WTC11 (cell line): ENCODE measurements at regions not wholly inside any gene's neighbourhood (a gene's known extent, or its start where the extent isn't known, plus 50 kb on each side); places are given as distances from the start of the nearest gene placed in this dataset.

Experiments
- ATAC-seq: fragments of 200-7000 bp; cut with Tn5 transposase; 2 replicates; pipeline ENCODE4 v1.10.0; 2021; ENCODE audit warnings: mild to moderate bottlenecking, moderate library complexity
- CTCF ChIA-PET: fragments of 300-600 bp; sonication (Branson Sonifier 250); formaldehyde crosslinking; loops from one replicate; lab custom pipeline; 2021; ENCODE audit warnings: antibody characterized with exemption; lab: Charles Lee
- POLR2A ChIA-PET: fragments of 350-600 bp; sonication (Branson Sonifier 250); formaldehyde crosslinking; loops from one replicate; lab custom pipeline; 2021; ENCODE audit warnings: antibody characterized with exemption; lab: Charles Lee
- DNase-seq: peaks from one replicate; pipeline ENCODE4 v3.0.0; 2021; ENCODE audit warnings: low spot score
- H3K27ac Mint-ChIP-seq: 2 replicates; pipeline ENCODE4 v1.8.0; 2021; ENCODE audit warnings: mixed read lengths
- H3K27me3 Mint-ChIP-seq: 2 replicates; pipeline ENCODE4 v1.8.0; 2021; ENCODE audit warnings: low read depth, mild to moderate bottlenecking, moderate library complexity, mixed read lengths
- H3K36me3 Mint-ChIP-seq: 2 replicates; pipeline ENCODE4 v1.8.0; 2021; ENCODE audit warnings: mixed read lengths
- H3K4me1 Mint-ChIP-seq: 2 replicates; pipeline ENCODE4 v1.8.0; 2022; ENCODE audit warnings: mixed read lengths
- H3K4me3 Mint-ChIP-seq: 2 replicates; pipeline ENCODE4 v1.8.0; 2021; ENCODE audit warnings: mild to moderate bottlenecking, moderate library complexity, mixed read lengths
- H3K9me3 Mint-ChIP-seq: 2 replicates; pipeline ENCODE4 v1.8.0; 2021; ENCODE audit warnings: mixed read lengths
- CBFB ChIP-seq: sonication (generic); formaldehyde crosslinking; IDR thresholded peaks from 2 replicates; pipeline ENCODE4 v1.8.1; 2022; ENCODE audit warnings: mild to moderate bottlenecking, low read depth, missing genetic modification reagents
- CREB1 ChIP-seq: sonication (generic); formaldehyde crosslinking; IDR thresholded peaks from 2 replicates; pipeline ENCODE4 v1.8.0; 2023; ENCODE audit warnings: mild to moderate bottlenecking, missing genetic modification reagents
- ESRRA ChIP-seq: sonication (generic); formaldehyde crosslinking; IDR thresholded peaks from 2 replicates; pipeline ENCODE4 v1.8.1; 2022; ENCODE audit warnings: mild to moderate bottlenecking, missing genetic modification reagents, borderline replicate concordance
- GRHL2 ChIP-seq: fragments of 250-450 bp; sonication (Bioruptor Pico); IDR thresholded peaks from 2 replicates; pipeline ENCODE4 v1.8.0; 2022; ENCODE audit warnings: mild to moderate bottlenecking, moderate library complexity; ENCODE audit not compliant: insufficient replicate concordance, severe bottlenecking
- KAT7 ChIP-seq: sonication (generic); formaldehyde crosslinking; IDR thresholded peaks from 2 replicates; pipeline ENCODE4 v1.8.1; 2023; ENCODE audit warnings: missing genetic modification reagents, mild to moderate bottlenecking, borderline replicate concordance
- NFYB ChIP-seq: sonication (generic); formaldehyde crosslinking; conservative IDR thresholded peaks from 2 replicates; pipeline ENCODE4 v1.8.0; 2022; ENCODE audit warnings: low read depth, missing genetic modification reagents
- NR1H2 ChIP-seq: sonication (generic); formaldehyde crosslinking; IDR thresholded peaks from 2 replicates; pipeline ENCODE4 v1.9.0; 2021; ENCODE audit warnings: mild to moderate bottlenecking, moderate library complexity, missing genetic modification reagents
- NR2C2 ChIP-seq: sonication (generic); formaldehyde crosslinking; IDR thresholded peaks from 2 replicates; pipeline ENCODE4 v1.8.0; 2022; ENCODE audit warnings: mild to moderate bottlenecking, missing genetic modification reagents
- OVOL2 ChIP-seq: fragments of 250-450 bp; sonication (Bioruptor Pico); IDR thresholded peaks from 2 replicates; pipeline ENCODE4 v1.9.0; 2021; ENCODE audit warnings: mild to moderate bottlenecking, borderline replicate concordance
- SMAD4 ChIP-seq: sonication (generic); formaldehyde crosslinking; IDR thresholded peaks from 2 replicates; pipeline ENCODE4 v1.8.0; 2022; ENCODE audit warnings: mild to moderate bottlenecking, missing genetic modification reagents
- TCF7 ChIP-seq: sonication (generic); formaldehyde crosslinking; IDR thresholded peaks from 2 replicates; pipeline ENCODE4 v1.8.0; 2022; ENCODE audit warnings: mild to moderate bottlenecking, low read depth, missing genetic modification reagents, moderate library complexity
- ZBTB21 ChIP-seq: sonication (generic); formaldehyde crosslinking; IDR thresholded peaks from 2 replicates; pipeline ENCODE4 v1.8.1; 2023; ENCODE audit warnings: mild to moderate bottlenecking, missing genetic modification reagents, borderline replicate concordance
- ZNF263 ChIP-seq: sonication (generic); formaldehyde crosslinking; IDR thresholded peaks from 2 replicates; pipeline ENCODE4 v1.8.1; 2022; ENCODE audit warnings: low read depth, mild to moderate bottlenecking, moderate library complexity, missing genetic modification reagents
- ZNF396 ChIP-seq: fragments of 250-450 bp; sonication (Bioruptor Pico); IDR thresholded peaks from 2 replicates; pipeline ENCODE4 v1.8.0; 2021; ENCODE audit warnings: mild to moderate bottlenecking, moderate library complexity, borderline replicate concordance
- TF ChIP-seq, protein P1 (sequence below): sonication (generic); formaldehyde crosslinking; IDR thresholded peaks from 2 replicates; pipeline ENCODE4 v1.8.1; 2023; ENCODE audit warnings: mild to moderate bottlenecking, moderate library complexity, missing genetic modification reagents
- TF ChIP-seq, protein P2 (sequence below): sonication (generic); formaldehyde crosslinking; IDR thresholded peaks from 2 replicates; pipeline ENCODE4 v1.8.1; 2022; ENCODE audit warnings: mild to moderate bottlenecking, missing genetic modification reagents, moderate library complexity, borderline replicate concordance
- TF ChIP-seq, protein P3 (sequence below): fragments of 250-450 bp; sonication (Bioruptor Pico); IDR thresholded peaks from 2 replicates; pipeline ENCODE4 v1.9.0; 2021; ENCODE audit warnings: mild to moderate bottlenecking, borderline replicate concordance
- TF ChIP-seq, protein P4 (sequence below): fragments of 250-450 bp; sonication (Bioruptor Pico); IDR thresholded peaks from 2 replicates; pipeline ENCODE4 v1.9.0; 2021; ENCODE audit warnings: moderate library complexity, mild to moderate bottlenecking, inconsistent platforms, borderline replicate concordance
- TF ChIP-seq, protein P5 (sequence below): sonication (generic); formaldehyde crosslinking; IDR thresholded peaks from 2 replicates; pipeline ENCODE4 v1.8.1; 2022; ENCODE audit warnings: low read depth, missing genetic modification reagents, borderline replicate concordance

DNA sequence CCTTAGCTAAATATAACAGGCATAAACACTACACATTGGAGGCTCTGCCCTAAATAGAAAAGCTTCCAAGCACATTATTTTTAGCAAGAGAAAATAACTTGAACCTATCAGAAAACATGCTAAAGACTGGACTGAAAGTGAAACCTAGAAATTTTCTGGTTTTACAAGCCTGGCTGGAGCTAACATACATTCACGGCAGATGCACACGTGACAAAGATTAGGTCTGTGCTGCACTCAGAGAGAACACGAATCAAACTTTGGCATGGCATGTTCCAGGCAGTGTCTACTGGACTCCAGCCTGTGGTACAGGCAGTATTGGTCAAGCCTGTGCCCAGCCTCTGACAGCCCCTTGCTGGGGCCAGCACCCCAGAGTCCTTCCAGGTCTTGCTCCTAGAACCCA is 94.1 kb upstream of the PCBD1 start (continued):
- TF ChIP-seq ZBTB21 = no peak

DNA sequence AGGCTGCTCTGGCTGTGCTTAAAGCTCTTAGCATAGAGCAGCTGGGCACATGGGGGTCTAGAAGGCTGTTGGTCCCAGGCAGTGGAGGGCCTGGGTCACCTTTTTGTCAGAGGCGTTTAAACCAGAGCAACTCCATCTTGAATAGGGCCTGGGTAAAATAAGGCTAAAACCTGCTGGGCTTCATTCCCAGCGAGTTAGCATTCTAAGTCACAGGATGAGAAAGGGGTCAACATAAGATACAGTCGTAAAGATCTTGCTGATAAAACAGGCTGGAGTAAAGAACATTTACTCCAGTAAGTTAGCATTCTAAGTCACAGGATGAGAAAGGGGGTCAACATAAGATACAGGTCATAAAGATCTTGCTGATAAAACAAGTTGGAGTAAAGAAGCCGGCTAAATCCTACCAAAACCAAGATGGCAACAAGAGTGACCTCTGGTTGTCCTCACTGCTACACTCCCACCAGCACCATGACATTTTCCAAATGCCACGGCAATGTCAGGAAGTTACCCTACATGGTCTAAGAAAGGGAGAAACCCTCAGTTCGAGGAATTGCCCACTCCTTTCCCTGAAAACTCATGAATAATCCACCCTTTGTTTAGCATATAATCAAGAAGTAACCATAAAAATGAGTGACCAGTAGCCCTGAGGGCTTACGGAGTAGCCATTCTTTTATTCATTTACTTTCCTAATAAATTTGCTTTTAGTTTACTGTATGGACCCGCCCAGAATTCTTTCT is 96.8 kb upstream of the PCBD1 start:
- H3K9me3 Mint-ChIP-seq = no peaks in the 10 kb centered on the region
- ATAC-seq (no peak), DNase-seq (no peak)
- CTCF ChIA-PET = interaction anchor here (1.1 to 2.5 kb wide), 4 partner anchors 60 to 285 kb away, joined by 3 to 11 read pairs (median 5); no protein-coding TSS in a partner anchor
- TF ChIP-seq TCF7 (CRISPR knock-in tag) (no peak), CREB1 (CRISPR knock-in tag) (no peak), ZNF396 (CRISPR knock-in tag) (no peak), NFYB (CRISPR knock-in tag) (no peak), KAT7 (CRISPR knock-in tag) (no peak), ZBTB21 (no peak), CBFB (CRISPR knock-in tag) (no peak), ESRRA (CRISPR knock-in tag) (no peak), NR2C2 (no peak), GRHL2 (CRISPR knock-in tag) (no peak), OVOL2 (no peak), ZNF263 (no peak), NR1H2 (CRISPR knock-in tag) (no peak), SMAD4 (no peak)
- TF ChIP-seq, protein P1, sequence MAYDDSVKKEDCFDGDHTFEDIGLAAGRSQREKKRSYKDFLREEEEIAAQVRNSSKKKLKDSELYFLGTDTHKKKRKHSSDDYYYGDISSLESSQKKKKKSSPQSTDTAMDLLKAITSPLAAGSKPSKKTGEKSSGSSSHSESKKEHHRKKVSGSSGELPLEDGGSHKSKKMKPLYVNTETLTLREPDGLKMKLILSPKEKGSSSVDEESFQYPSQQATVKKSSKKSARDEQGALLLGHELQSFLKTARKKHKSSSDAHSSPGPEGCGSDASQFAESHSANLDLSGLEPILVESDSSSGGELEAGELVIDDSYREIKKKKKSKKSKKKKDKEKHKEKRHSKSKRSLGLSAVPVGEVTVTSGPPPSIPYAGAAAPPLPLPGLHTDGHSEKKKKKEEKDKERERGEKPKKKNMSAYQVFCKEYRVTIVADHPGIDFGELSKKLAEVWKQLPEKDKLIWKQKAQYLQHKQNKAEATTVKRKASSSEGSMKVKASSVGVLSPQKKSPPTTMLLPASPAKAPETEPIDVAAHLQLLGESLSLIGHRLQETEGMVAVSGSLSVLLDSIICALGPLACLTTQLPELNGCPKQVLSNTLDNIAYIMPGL = no peak
- TF ChIP-seq, protein P2, sequence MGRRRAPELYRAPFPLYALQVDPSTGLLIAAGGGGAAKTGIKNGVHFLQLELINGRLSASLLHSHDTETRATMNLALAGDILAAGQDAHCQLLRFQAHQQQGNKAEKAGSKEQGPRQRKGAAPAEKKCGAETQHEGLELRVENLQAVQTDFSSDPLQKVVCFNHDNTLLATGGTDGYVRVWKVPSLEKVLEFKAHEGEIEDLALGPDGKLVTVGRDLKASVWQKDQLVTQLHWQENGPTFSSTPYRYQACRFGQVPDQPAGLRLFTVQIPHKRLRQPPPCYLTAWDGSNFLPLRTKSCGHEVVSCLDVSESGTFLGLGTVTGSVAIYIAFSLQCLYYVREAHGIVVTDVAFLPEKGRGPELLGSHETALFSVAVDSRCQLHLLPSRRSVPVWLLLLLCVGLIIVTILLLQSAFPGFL (CRISPR knock-in tag) = no peak
- TF ChIP-seq, protein P3, sequence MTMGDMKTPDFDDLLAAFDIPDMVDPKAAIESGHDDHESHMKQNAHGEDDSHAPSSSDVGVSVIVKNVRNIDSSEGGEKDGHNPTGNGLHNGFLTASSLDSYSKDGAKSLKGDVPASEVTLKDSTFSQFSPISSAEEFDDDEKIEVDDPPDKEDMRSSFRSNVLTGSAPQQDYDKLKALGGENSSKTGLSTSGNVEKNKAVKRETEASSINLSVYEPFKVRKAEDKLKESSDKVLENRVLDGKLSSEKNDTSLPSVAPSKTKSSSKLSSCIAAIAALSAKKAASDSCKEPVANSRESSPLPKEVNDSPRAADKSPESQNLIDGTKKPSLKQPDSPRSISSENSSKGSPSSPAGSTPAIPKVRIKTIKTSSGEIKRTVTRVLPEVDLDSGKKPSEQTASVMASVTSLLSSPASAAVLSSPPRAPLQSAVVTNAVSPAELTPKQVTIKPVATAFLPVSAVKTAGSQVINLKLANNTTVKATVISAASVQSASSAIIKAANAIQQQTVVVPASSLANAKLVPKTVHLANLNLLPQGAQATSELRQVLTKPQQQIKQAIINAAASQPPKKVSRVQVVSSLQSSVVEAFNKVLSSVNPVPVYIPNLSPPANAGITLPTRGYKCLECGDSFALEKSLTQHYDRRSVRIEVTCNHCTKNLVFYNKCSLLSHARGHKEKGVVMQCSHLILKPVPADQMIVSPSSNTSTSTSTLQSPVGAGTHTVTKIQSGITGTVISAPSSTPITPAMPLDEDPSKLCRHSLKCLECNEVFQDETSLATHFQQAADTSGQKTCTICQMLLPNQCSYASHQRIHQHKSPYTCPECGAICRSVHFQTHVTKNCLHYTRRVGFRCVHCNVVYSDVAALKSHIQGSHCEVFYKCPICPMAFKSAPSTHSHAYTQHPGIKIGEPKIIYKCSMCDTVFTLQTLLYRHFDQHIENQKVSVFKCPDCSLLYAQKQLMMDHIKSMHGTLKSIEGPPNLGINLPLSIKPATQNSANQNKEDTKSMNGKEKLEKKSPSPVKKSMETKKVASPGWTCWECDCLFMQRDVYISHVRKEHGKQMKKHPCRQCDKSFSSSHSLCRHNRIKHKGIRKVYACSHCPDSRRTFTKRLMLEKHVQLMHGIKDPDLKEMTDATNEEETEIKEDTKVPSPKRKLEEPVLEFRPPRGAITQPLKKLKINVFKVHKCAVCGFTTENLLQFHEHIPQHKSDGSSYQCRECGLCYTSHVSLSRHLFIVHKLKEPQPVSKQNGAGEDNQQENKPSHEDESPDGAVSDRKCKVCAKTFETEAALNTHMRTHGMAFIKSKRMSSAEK (CRISPR knock-in tag) = no peak
- TF ChIP-seq, protein P4, sequence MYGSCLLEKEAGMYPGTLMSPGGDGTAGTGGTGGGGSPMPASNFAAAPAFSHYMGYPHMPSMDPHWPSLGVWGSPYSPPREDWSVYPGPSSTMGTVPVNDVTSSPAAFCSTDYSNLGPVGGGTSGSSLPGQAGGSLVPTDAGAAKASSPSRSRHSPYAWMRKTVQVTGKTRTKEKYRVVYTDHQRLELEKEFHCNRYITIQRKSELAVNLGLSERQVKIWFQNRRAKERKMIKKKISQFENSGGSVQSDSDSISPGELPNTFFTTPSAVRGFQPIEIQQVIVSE = no peak
- TF ChIP-seq, protein P5, sequence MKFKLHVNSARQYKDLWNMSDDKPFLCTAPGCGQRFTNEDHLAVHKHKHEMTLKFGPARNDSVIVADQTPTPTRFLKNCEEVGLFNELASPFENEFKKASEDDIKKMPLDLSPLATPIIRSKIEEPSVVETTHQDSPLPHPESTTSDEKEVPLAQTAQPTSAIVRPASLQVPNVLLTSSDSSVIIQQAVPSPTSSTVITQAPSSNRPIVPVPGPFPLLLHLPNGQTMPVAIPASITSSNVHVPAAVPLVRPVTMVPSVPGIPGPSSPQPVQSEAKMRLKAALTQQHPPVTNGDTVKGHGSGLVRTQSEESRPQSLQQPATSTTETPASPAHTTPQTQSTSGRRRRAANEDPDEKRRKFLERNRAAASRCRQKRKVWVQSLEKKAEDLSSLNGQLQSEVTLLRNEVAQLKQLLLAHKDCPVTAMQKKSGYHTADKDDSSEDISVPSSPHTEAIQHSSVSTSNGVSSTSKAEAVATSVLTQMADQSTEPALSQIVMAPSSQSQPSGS (CRISPR knock-in tag) = no peak
- TF ChIP-seq, all 79 proteins: peak for 0
- no peak overlapping the region for H3K27ac Mint-ChIP-seq
- H3K4me3 Mint-ChIP-seq = no peak overlapping the region
- H3K36me3 Mint-ChIP-seq = no peaks in the 10 kb centered on the region
- H3K27me3 Mint-ChIP-seq = no peaks in the 10 kb centered on the region; the same call in 1 of the 2 replicates
- POLR2A ChIA-PET = no interaction called here
- peaks cover 14% of the 10 kb centered on the region for H3K4me1 Mint-ChIP-seq
